ENCODE measurements at regions not wholly inside any gene's neighbourhood (a gene's known extent, or its start where the extent isn't known, plus 50 kb on each side); places are given as distances from the start of the nearest gene placed in this dataset.

GRCh38 chr1:164932580-164932979 lies 373.6 kb downstream of the PBX1 start:
- no peak for DNase-seq

- DNase-seq: no peak
Measured at GRCh38 chr1:164930833-164931232, 371.8 kb downstream of the PBX1 start.

GRCh38 chr1:164930241-164930640 lies 371.3 kb downstream of the PBX1 start:
- no peak for DNase-seq

- DNase-seq: no peak
Measured at GRCh38 chr1:164928232-164928812, 369.3 kb downstream of the PBX1 start.

- no peak for DNase-seq
Measured at GRCh38 chr1:164926107-164926506, 367.1 kb downstream of the PBX1 start.

- DNase-seq: no peak
Measured at GRCh38 chr1:164922585-164922984, 363.6 kb downstream of the PBX1 start.

GRCh38 chr1:164921493-164921892 lies 362.5 kb downstream of the PBX1 start:
- no peak for DNase-seq

GRCh38 chr1:164918140-164918539 lies 359.2 kb downstream of the PBX1 start:
- no peak for DNase-seq

GRCh38 chr1:164914208-164914607 lies 355.2 kb downstream of the PBX1 start:
- no peak for DNase-seq

GRCh38 chr1:164912290-164912689 lies 353.3 kb downstream of the PBX1 start:
- no peak for DNase-seq

- DNase-seq: no peak
Measured at GRCh38 chr1:164910671-164911070, 351.7 kb downstream of the PBX1 start.

- DNase-seq: no peak
Measured at GRCh38 chr1:164907666-164908065, 348.7 kb downstream of the PBX1 start.

- no peak for DNase-seq
Measured at GRCh38 chr1:164905869-164906268, 346.9 kb downstream of the PBX1 start.

- DNase-seq: no peak
Measured at GRCh38 chr1:164902491-164902890, 343.5 kb downstream of the PBX1 start.
